B cell (primary cell): ENCODE measurements at regions not wholly inside any gene's neighbourhood (a gene's known extent, or its start where the extent isn't known, plus 50 kb on each side); places are given as distances from the start of the nearest gene placed in this dataset.

Experiments
- ATAC-seq: fragments of 200-7000 bp; cut with Tn5 transposase; one replicate; pipeline ENCODE4 v1.10.0; 2021; ENCODE audit warnings: low read depth, mild to moderate bottlenecking, moderate number of reproducible peaks, moderate library complexity
- CTCF ChIA-PET: fragments of 350-600 bp; sonication (Branson Sonifier 250); formaldehyde crosslinking; loops from one replicate; lab custom pipeline; 2021; ENCODE audit warnings: antibody characterized with exemption, inconsistent platforms; lab: Charles Lee
- POLR2A ChIA-PET: fragments of 350-600 bp; sonication (Branson Sonifier 250); formaldehyde crosslinking; loops from one replicate; lab custom pipeline; 2021; ENCODE audit warnings: antibody characterized with exemption; lab: Charles Lee
- DNase-seq: peaks from one replicate; pipeline ENCODE4 v3.0.0; 2013
- H2AFZ ChIP-seq: 2 replicates; pipeline ENCODE4 v1.6.1; 2012; ENCODE audit warnings: mild to moderate bottlenecking, low read depth, low read length; ENCODE audit not compliant: insufficient read depth, poor library complexity, severe bottlenecking
- H3K27ac ChIP-seq, 2 donors: 1 replicate in 1 of 2; 2 replicates in 1 of 2; pipeline ENCODE4 v1.5.1; 2012 to 2013; ENCODE audit warnings: low read length in 2 of 2, mild to moderate bottlenecking in 2 of 2, moderate library complexity in 1 of 2
- H3K27me3 ChIP-seq, 4 experiments: fragments of 200-600 bp in 1 of 4; sonication (generic) in 1 of 4; replicated peaks in 1 of 4; 1 replicate in 2 of 4; 2 replicates in 2 of 4; pipeline versions ENCODE4 v1.6.1 to v1.7.0; 2013 to 2016; ENCODE audit warnings: low read length in 3 of 4, mild to moderate bottlenecking in 2 of 4, mixed read lengths in 1 of 4, moderate library complexity in 1 of 4; ENCODE audit not compliant: insufficient read depth in 4 of 4, control insufficient read depth in 3 of 4; ENCODE audit errors: control extremely low read depth in 1 of 4
- H3K36me3 ChIP-seq, 2 experiments: replicated peaks in 1 of 2; 1 replicate in 1 of 2; 2 replicates in 1 of 2; pipeline versions ENCODE4 v1.6.1 to v1.7.1; 2013; ENCODE audit warnings: low read length in 1 of 2; ENCODE audit not compliant: insufficient read depth in 2 of 2, control insufficient read depth in 1 of 2; ENCODE audit errors: control extremely low read depth in 1 of 2, extremely low read depth in 1 of 2
- H3K4me1 ChIP-seq, 2 donors: fragments of 200-600 bp in 1 of 2; sonication (generic) in 1 of 2; 1 replicate in 1 of 2; 2 replicates in 1 of 2; pipeline versions ENCODE4 v1.5.1 to v1.6.1; 2013 to 2017; ENCODE audit warnings: low read length in 2 of 2; ENCODE audit not compliant: control insufficient read depth in 2 of 2, insufficient read depth in 2 of 2
- H3K4me2 ChIP-seq: replicated peaks from 2 replicates; pipeline ENCODE3; 2012; ENCODE audit warnings: mild to moderate bottlenecking, low read depth, low read length; ENCODE audit not compliant: poor library complexity, severe bottlenecking
- H3K4me3 ChIP-seq, 5 experiments: fragments of 200-600 bp in 1 of 5; sonication (generic) in 1 of 5; 1 replicate in 3 of 5; 2 replicates in 2 of 5; pipeline versions ENCODE4 v1.5.1 to v1.7.0; 2011 to 2016; ENCODE audit warnings: low read length in 4 of 5, mild to moderate bottlenecking in 4 of 5, low read depth in 2 of 5, control low read depth in 1 of 5, moderate library complexity in 1 of 5; ENCODE audit not compliant: insufficient read depth in 1 of 5; ENCODE audit errors: control extremely low read depth in 1 of 5, extremely low read depth in 1 of 5
- H3K79me2 ChIP-seq: fragments of 200-600 bp; sonication (generic); one replicate; pipeline ENCODE4 v1.6.0; 2016; ENCODE audit warnings: low read length; ENCODE audit not compliant: control insufficient read depth, insufficient read depth
- H3K9ac ChIP-seq: fragments of 200-600 bp; sonication (generic); 2 replicates; pipeline ENCODE4 v1.6.1; 2017; ENCODE audit warnings: mild to moderate bottlenecking, low read length, moderate library complexity
- H3K9me3 ChIP-seq, 3 donors: one replicate each; pipeline versions ENCODE4 v1.6.1 to v1.7.1; 2013; ENCODE audit warnings: low read length in 2 of 3; ENCODE audit not compliant: control insufficient read depth in 2 of 3, insufficient read depth in 1 of 3; ENCODE audit errors: control extremely low read depth in 1 of 3
- H4K20me1 ChIP-seq: 2 replicates; pipeline ENCODE4 v1.6.0; 2012; ENCODE audit warnings: mild to moderate bottlenecking, low read length; ENCODE audit not compliant: insufficient read depth, control insufficient read depth, poor library complexity, severe bottlenecking
- H3K27ac Mint-ChIP-seq: one replicate; pipeline ENCODE4 v1.8.0; 2021; ENCODE audit warnings: mixed read lengths
- H3K27me3 Mint-ChIP-seq: one replicate; pipeline ENCODE4 v1.8.0; 2021; ENCODE audit warnings: mixed read lengths
- H3K4me1 Mint-ChIP-seq: one replicate; pipeline ENCODE4 v1.8.0; 2021; ENCODE audit warnings: mixed read lengths
- H3K4me3 Mint-ChIP-seq: one replicate; pipeline ENCODE4 v1.8.0; 2021; ENCODE audit warnings: mixed read lengths
- H3K9me3 Mint-ChIP-seq: one replicate; pipeline ENCODE4 v1.8.0; 2022; ENCODE audit warnings: mixed read lengths; ENCODE audit not compliant: insufficient read depth
- EZH2 ChIP-seq: IDR thresholded peaks from 2 replicates; pipeline ENCODE4 v1.6.1; 2012; ENCODE audit warnings: borderline replicate concordance, low read depth, mild to moderate bottlenecking, moderate library complexity, low read length; ENCODE audit not compliant: insufficient read depth, poor library complexity, severe bottlenecking
- WGBS: methylation state at CpG from one replicate; pipeline ENCODE4 v1.1.5; 2013; ENCODE audit warnings: missing lambda C conversion rate; ENCODE audit not compliant: insufficient coverage; 5-methylcytosine and 5-hydroxymethylcytosine counted together
- intact Hi-C: fragments of 100-400 bp; cut with micrococcal nuclease; formaldehyde crosslinking; loops from one replicate; pipeline ENCODE4 v1.10.0; 2022
- TF ChIP-seq, protein P1 (sequence below): fragments of 200-600 bp; IDR thresholded peaks from one replicate; pipeline ENCODE4 v1.8.0; 2022; ENCODE audit warnings: antibody characterized with exemption, mild to moderate bottlenecking

DNA sequence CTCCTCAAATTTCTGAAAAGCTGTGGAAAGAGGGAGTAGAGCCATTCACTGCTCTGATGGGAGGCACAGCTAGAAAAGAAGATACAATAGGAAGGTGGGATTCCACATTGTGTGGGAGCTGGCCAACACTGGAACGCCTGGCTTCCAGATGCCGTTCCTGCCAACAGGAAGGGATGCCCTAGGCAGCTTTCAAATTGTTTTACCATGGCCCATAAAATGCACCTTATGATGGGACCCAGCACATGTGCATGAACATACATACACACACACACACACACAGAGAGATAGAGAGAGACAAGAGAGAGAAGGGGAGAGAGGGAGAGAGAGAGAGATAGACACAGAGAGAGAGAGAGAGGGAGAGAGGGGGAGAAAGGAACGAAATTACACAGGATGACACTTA lies 86.1 kb upstream of the BZW1 start:
- no peaks in the 10 kb centered on the region for H3K79me2 ChIP-seq
- H3K4me1 ChIP-seq = no peaks in the 10 kb centered on the region
- H4K20me1 ChIP-seq = no peaks in the 10 kb centered on the region
- H3K4me3 Mint-ChIP-seq = no peak overlapping the region
- no peak overlapping the region for H3K27ac ChIP-seq
- no peaks in the 10 kb centered on the region for H3K27me3 ChIP-seq
- no peak overlapping the region for H3K27ac Mint-ChIP-seq
- TF ChIP-seq, protein P1, sequence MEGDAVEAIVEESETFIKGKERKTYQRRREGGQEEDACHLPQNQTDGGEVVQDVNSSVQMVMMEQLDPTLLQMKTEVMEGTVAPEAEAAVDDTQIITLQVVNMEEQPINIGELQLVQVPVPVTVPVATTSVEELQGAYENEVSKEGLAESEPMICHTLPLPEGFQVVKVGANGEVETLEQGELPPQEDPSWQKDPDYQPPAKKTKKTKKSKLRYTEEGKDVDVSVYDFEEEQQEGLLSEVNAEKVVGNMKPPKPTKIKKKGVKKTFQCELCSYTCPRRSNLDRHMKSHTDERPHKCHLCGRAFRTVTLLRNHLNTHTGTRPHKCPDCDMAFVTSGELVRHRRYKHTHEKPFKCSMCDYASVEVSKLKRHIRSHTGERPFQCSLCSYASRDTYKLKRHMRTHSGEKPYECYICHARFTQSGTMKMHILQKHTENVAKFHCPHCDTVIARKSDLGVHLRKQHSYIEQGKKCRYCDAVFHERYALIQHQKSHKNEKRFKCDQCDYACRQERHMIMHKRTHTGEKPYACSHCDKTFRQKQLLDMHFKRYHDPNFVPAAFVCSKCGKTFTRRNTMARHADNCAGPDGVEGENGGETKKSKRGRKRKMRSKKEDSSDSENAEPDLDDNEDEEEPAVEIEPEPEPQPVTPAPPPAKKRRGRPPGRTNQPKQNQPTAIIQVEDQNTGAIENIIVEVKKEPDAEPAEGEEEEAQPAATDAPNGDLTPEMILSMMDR = no peak
- TF ChIP-seq EZH2 = no peak
- H2AFZ ChIP-seq = no peak overlapping the region
- H3K4me1 Mint-ChIP-seq = no peaks in the 10 kb centered on the region
- ATAC-seq (no peak), DNase-seq (no peak)
- no peaks in the 10 kb centered on the region for H3K9me3 Mint-ChIP-seq
- no peak overlapping the region for H3K4me3 ChIP-seq
- intact Hi-C loops = no loop called here
- CTCF ChIA-PET = no interaction called here
- H3K27me3 Mint-ChIP-seq = peaks cover 23% of the 10 kb centered on the region
- POLR2A ChIA-PET = no interaction called here
- no peaks in the 10 kb centered on the region for H3K36me3 ChIP-seq
- H3K9ac ChIP-seq = no peak overlapping the region
- H3K9me3 ChIP-seq = no peaks in the 10 kb centered on the region
- no peak overlapping the region for H3K4me2 ChIP-seq
- 90% methylated on average over 2 of the region's 3 CpGs for WGBS

DNA sequence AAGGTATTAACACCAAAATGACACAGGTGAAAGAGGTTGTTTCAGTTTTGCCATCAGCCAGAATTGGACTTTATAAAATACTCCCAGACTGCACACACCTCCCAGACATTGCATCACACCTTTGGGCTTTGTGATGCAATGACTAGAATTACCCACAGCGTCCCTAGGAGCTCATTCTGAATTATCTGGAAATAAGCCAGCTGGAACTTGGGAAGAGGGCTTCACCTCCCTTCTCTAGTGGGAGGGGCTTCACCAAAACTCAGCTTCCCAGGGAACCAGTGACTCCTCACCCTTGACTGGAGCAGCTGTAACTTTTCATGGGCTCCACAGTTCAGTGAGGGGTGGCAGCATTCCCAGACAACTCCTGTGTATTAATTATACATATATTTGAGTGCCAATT lies 83.1 kb upstream of the BZW1 start:
- Histone ChIP-seq H3K4me3 (no peak overlapping the region), H3K4me1 (no peaks in the 10 kb centered on the region), H4K20me1 (no peaks in the 10 kb centered on the region), H3K79me2 (no peaks in the 10 kb centered on the region), H3K9ac (no peak overlapping the region), H3K27ac (no peak overlapping the region), H3K36me3 (no peaks in the 10 kb centered on the region), H3K9me3 (no peaks in the 10 kb centered on the region), H3K27me3 (no peaks in the 10 kb centered on the region), H3K4me2 (no peak overlapping the region), H2AFZ (no peak overlapping the region)
- CTCF ChIA-PET = no interaction called here
- intact Hi-C loops = no loop called here
- ATAC-seq (no peak), DNase-seq (no peak)
- Mint-ChIP-seq H3K27me3 (peaks cover 22% of the 10 kb centered on the region), H3K9me3 (no peaks in the 10 kb centered on the region), H3K27ac (no peak overlapping the region), H3K4me3 (no peak overlapping the region), H3K4me1 (no peaks in the 10 kb centered on the region)
- no CpG with 5 or more reads among the region's 1 CpG for WGBS
- POLR2A ChIA-PET = interaction anchor here (0.5 kb wide), 1 partner anchor 148 kb away, joined by 3 read pairs; no protein-coding TSS in a partner anchor
- TF ChIP-seq EZH2 = no peak
- TF ChIP-seq, protein P1 = no peak
